H4 (cell line): ENCODE measurements at regions not wholly inside any gene's neighbourhood (a gene's known extent, or its start where the extent isn't known, plus 50 kb on each side); places are given as distances from the start of the nearest gene placed in this dataset.

Experiments used
- DNase-seq: peaks from one replicate; pipeline ENCODE4 v3.0.0-alpha.2; 2015; ENCODE audit warnings: low spot score

DNA sequence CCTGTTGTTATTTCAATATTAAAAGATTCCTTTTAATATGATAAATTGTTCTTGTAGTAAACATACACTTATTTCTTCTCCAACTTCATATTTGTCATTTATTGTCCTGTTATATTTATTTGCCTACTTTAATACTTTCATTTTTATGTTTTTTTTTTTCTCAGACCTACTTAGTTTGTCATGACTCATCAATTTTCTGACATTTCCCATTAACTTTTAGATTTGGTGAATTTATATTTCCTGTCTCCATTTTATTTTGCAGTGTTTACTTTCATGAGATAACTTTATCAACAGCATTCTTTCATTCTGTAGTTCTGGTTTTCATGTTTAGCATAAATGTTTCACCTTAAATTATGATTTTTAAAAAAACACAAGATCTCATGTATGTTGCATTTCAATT, 788.7 kb downstream of the EFNA5 start:
- no peak for DNase-seq

DNA sequence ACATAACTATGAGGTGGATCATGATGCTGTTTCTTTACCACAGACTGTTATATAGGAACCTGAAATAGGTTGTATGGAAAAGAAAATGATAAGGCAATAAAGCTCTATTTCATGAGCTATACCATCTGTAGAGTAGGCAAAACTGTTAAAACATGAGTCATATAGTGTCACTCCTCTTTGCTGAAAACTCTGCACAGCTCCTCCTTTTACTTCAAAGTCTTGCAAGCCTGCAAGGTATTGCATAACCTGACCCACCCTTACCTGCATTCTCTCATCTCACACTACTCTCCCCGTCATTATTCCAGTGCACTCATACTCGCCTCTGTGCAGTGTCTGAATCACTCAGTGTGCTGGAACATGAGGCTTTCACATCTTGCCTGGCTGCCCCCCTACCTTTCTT, 790.1 kb downstream of the EFNA5 start:
- DNase-seq: no peak

DNA sequence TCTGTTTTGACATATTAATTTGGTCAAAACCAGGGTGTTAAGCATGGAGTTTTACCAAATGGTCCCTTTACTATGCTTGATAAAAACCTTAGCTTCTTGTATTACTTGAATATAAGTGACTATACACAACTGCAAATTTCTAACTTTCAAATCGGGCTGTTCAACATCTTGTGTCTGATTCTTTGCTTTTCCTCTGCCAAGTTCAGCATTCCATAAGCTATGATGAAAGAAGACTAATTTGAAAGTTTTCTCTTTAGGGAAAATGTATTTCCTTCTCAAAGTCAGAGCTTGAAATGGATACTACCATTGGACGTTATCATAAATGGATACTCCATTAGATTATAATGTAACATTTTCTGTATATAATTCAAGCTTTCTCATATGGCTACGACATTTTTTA, 792.9 kb downstream of the EFNA5 start:
- no peak for DNase-seq

DNA sequence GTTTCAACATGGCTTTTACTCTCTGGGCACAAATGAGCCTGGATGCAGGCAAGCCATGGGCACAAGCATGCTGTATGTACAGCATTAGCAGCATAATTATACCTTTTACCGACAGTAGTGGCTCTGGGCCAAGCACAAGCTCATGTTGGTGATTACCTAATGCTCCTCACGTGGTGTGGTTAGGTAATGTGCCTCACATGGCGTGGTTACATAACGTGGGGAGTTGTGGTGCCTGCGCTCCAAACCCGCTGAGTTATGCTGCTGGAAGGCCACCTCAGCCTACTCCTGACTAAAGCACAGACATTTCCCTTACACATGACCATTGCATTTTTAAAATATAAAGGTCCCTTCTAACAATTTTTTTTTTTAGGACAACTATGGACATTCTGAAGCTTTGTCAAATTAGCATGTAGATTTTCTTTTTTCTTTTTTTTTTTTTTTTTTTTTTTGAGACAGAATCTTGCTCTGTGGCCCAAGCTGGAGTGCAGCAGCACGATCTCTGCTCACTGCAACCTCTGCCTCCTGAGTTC, 794.0 kb downstream of the EFNA5 start:
- peak; percentile 66 for DNase-seq

DNA sequence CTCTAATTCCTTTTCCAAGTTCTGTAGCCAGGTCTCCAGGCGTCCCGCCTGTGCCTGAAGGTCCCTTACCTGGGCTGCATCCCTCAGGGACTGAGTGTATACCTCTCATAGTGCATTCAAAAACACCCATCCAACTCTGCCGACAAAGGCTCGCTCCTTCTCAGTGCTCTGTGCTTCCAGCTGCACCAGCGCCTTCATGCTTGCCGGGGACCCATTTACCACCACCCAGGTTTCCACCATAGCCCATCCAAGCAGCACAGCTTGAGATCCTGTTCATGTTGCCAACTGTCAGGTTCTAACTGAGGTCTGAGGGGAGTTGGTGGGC, 794.5 kb downstream of the EFNA5 start:
- DNase-seq: no peak

DNA sequence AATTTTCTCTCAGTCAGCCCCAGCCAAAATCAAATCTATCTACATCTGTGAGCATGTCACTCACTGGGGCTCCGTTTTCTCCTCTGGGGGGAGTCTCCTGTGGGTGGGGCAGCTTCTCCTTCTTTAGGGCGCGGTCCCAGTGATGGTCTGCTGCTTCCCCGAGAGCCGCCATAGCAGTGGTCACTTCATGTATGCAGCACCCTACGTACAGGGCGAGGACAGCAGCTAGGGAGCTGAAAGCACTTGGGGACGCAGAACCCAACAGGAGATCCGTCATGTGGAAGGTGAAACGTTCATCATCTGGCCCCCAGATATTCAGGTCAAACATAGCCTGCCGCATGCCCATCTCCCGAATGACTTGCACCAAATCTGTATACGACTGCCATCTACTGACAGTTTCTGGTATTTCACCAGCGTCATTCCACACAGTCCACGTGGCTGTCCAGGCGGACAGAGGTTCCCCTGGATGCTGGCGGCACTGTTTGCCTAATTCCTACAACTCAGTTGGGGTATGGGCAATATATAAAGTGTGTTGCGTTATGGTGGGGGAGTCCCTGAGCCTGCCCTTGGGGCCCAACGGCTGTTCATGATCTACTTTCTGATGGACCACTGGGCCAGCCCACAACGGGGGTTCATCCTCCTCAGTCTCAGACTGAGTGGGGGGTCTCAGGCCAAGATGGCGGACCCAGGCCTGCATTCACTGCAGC, 795.0 kb downstream of the EFNA5 start:
- DNase-seq: peak; percentile 85

DNA sequence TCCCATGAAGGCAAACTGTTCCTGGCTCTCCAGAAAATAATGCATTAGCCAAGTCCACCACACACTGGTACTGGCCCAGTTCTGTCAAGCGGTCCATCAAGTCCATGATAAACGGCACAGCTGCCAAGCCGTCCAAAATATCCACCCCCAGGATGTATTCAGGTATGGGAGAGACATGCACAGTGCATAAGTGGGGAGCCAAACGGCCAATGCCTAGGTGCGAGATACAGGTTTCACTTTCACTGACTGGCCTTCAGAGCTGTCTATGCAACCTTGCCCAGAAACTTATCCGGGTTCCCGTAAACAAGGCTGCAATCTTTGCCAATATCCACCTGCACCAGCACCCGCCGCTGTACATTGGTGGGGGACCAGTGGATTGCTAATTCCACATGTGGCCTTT, 795.8 kb downstream of the EFNA5 start:
- no peak for DNase-seq

DNA sequence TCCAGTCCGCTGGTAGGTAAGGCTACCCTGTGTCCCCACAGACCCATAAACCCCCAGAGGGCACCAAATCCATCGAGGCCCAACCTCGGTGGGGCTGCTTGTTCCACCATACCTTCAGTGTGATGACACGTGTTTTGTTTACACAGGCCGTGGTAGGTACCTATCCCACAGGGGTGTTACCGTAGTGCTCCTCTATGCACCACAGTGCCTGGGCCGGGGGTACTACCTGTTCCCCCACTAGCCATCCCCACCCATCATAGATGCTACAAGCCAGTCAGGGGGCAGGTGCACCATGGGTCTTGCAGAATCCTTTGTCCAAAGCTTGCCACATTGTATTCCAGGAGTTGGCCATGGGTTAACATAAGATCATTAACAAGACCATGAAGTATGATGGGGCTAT, 796.2 kb downstream of the EFNA5 start:
- no peak for DNase-seq

DNA sequence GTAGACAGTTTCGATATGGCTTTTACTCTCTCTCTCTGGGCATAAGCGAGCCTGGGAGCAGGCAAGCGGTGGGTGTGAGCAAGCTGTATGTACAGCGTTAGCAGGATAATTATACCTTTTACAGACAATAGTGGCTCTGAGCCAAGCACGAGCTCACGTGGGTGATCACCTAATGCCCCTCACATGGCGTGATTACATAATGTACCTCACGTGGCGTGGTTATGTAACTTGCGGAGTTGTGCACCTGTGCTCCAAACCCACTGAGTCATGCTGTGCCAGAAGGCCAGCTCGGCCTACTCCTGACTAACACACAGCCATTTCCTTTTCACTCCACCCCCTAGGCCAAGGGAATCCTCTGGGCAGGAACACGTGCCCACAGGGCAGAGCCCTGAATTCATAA, 797.2 kb downstream of the EFNA5 start:
- peak; percentile 59 for DNase-seq

DNA sequence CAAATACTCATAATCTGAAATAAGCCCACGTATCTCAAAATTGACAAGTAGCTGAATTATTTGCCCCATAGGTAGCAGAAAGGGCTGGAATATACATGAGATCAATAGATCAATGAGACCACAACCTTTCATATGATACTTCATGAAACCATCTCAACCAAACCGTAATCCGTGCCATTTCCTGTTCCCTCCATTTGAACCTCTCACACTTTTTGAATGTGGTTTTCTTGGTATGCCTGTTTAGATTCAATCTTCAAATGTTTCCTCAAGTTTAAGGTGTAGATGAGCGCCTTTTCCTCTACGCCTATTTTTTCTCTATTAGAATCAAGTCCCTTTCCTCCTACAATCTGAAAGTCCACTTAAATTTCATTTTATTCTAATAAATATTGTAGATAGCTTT, 805.5 kb downstream of the EFNA5 start:
- DNase-seq: no peak

DNA sequence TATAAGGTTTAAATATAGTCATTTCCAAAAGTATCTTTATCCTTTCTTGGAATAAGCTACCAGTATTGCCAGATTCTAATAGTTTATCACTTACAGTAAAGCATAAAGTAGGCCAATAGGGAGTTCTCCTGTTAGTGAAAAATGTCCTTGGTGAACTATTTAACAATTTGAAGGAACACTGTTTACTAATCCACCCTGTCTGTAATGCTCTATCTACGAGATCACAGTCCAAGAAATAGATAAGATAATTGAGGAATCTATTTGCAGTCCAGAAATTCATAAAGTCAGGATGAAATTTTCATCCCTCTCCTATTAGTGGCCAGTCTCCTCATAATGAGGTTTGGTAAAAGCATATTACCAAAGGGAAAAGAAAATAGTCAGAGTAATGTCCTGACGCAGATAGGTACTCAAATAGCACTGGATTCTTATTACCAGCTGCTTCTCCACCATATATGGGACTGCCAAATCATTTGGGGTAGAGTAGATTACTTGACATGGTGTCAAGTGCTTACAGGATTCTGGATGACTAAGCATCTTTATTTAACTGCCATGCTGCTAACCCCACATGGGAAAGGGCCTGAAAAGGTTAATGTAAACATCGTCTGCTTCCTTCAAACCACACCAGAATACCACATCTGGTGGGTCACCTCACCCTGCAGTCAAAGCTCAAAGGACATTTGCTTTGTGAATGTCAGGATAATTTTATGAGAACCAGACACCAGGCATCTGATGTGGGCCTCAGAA, 808.1 kb downstream of the EFNA5 start:
- peak; percentile 99 for DNase-seq

DNA sequence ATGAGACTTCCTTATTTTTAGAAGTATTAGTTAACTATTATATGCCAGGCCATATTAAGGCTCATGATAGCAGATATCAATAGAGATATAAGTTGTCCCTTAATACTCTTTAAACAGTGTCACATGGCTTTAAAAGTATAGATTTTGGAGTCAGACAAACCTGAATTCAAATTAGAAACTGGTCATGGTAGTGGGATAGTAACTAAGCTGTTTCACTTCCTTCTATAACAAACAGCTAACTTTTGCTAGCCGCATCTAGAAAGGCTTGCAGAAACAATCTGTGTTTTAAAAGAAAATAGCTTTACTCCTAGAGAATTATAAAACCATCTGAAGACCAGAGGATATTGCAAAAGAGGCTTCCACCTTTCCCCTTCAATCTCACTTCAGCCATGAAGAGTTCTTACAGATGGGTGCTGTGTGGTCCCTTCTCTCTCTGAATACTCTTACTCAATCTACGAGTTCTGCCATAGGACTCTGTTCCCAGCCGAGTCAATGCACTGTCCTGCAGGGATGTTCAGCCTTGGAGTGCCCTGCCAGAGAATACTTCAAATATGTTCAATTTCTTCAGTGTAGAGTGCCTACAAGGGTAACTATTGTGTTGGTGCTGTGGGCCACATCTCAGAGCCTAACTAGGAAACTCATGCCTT, 810.2 kb downstream of the EFNA5 start:
- DNase-seq: no peak

DNA sequence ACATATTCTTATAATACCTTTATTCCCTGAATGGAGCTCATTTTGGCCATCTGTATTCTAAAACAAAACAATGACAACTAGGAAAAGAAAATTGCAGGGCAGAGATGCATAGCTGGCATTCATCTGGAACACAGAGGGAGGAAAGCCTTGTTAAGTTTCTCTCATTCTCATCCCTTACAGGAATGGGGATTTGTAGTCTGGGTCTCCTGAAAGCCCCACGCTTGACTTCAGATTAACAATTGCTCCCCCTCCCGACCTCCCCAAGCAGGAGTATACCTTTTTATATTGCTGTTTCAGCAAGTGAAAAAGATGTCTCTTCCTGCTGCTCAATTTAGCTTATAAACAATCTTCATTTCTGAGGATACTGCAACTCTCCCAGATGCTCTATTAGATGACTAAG, 812.1 kb downstream of the EFNA5 start:
- DNase-seq: no peak

DNA sequence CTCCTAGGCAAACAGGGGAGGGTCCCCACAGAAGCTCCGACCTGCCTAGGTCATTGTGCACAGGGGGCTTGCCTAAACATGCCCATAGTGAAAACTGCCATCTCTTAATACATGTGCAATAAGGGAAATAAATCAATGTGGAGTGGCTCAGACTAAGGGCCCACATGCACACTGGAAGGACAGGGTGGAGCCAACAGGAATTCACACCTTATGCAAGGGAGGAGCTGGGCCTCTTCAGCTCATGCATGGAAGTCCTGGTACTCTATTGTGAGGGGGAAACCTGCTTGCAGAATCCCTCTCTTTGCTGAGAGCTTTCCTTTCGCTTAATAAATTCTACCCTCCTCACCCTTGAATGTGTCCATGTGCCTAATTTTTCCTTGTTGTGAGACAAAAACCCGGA, 815.8 kb downstream of the EFNA5 start:
- no peak for DNase-seq

DNA sequence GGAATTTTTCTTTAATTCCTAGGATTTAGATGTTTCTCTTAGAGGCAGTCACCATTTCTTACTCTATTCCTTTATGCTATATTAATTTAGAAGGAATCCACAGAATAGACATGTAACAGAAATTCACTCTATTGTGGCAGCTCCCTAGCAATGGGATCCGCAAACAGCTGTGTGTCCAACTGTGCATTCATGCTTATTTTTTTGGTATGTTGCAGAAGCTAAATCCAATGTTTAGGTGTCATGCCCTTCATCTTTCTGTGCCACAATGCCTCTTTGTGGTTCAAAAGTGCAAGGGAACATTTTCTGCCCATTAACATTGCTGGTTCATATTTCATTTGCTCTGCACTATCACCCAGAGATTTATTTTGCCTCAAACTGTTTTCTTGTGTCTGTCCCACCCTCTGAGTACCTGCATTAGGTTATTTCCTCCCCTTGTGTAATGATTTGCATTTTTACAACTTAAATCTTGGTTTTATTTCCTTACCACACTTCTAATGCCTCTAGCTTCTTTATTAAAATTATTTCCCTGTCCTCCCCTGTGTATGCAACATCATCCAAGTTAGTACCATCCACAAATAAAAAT, 816.5 kb downstream of the EFNA5 start:
- DNase-seq: no peak

DNA sequence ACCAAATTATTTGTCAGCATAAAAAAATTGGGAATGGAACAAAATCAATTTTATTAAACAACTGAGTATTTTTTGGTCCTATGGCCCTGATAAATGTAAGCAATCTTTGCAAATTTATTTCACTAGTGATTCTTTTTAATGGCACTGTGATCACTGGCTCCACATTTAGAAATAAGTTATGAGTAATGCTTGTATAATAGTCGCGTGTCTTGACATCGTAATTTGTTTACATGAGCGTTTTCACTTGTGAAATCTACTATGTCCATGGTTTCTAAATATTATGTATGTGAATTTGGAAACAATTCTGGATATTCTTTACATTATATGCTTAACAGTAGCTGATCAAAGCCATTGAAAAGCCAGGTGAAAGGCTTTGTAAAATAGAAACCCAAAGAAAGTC, 817.5 kb downstream of the EFNA5 start:
- no peak for DNase-seq

DNA sequence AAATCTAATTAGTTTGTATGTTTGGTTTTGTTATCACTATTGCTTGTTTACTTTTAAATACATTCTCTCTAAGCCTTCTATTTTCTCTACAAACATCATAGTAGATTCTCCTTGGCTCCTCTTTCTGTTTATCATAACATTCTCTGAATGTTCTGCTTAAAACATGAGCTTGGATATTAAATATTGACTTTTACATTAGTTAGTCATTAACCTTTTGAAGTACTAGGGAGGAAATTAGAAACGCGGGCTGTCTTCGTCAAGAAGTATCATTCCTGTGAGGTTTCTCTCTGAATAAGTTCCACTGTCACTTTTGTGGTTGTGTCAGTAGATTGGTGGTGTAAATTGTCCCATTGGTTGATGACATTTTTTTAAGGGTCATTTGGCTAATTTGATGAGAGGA, 821.5 kb downstream of the EFNA5 start:
- no peak for DNase-seq

DNA sequence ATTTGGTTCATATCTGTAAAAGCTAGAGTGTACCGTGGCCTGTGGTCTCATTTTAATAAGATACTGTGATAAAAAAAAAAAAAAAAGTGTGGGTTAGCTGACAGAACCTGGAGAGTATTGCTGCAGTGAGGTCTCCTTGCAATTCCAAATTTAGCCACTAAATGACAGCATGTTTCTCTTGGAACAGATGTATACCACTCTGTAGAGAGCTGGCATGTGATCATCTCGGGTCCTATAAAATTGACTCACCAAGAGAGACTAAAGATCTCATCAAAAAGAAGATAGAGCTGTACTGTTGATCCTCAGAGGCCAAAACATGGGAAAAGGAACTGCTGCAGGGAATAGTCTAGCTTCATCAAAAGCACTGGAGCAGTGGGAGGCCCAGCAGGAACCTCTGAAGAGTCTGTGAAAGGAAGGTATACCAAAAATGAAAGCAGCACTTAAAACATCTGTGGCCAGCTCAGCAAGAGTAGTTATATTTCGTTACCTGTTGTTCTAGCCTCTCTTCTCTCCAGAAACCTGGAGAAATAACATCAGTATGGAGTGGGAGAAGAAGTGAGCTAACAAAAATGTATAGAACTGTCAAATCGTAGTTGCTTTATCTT, 826.8 kb downstream of the EFNA5 start:
- peak; percentile 71 for DNase-seq

DNA sequence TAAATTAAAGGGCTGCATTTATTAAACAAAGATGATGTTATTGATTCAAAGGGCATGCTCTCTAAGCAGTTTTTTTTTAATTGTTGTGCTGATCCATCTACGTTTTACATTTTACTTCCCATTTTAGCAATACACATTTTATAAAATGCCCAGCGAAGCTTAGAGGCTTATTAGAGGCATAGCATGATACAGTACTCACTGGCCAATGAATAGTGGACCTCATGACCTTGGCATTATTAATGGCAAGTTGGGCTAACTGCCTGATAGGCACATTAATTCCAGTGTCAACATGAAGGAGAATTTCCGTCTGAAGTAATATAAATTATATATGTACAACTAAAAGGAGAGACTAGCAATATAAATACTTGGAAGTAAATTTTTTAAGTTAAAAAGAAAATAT, 837.2 kb downstream of the EFNA5 start:
- no peak for DNase-seq

DNA sequence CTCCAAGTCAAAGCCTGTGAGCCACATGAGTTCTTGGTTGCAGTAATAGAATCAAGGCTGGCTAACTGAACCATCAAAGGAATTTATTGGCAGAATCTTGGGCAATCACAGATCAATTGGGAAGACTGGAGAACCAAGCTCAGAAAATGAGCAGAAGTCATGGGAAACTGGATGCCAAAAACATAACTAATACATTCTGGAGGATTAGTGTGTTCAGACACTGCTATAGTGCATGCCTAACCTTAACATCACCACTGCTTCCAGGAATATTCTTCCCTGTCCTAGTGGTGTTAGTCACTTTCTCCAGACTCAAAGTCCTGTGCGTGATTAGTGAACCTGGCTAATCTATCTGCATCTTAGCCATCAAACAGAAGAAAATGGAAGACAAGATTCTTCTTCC, 843.7 kb downstream of the EFNA5 start:
- no peak for DNase-seq

DNA sequence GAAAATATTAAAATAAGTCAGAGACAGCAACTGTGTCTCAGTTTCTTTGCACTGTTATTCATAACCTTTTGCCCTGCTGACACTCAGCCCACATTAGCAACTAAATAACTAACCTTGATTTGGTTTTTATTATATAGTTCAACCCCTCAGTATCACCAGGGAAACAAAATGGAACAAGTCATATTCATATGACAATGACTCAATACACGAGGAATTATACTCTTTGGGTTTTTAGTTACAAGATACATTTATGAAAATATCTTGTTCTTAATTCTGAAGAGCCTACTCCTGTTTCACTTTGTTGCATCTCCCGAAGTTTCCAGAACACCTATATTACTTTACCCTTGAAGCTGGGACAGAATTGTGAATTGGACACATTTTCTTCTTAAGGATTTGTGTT, 845.4 kb downstream of the EFNA5 start:
- DNase-seq: no peak

DNA sequence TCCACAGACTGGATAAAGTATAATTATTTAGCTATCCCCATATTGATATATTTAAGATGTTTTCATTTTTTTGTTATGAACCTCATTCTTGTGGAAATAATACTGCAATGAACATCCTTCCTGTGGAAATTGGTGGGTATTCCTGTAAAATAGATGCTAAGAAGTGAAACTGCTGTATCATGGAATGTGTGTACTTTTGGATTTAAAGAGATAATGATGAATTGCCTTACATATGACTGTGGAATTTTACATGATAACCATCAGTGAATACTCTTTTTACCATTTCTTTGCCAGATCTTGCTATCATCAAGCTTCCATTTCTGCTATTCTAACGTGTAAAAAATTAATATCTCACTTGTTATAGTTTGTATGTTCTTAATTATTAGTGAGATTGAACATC, 847.9 kb downstream of the EFNA5 start:
- no peak for DNase-seq
